ENCODE measurements at regions not wholly inside any gene's neighbourhood (a gene's known extent, or its start where the extent isn't known, plus 50 kb on each side); places are given as distances from the start of the nearest gene placed in this dataset.

- Histone ChIP-seq H3K9ac (ENCODE audit: low read length) (peak overlapping the region; percentile 64), H2AFZ (ENCODE audit: insufficient read depth, low read depth, low read length, poor library complexity, severe bottlenecking) (peak overlapping the region; percentile 78), H3K9me3 (ENCODE audit: control extremely low read depth in 1 of 3, control insufficient read depth in 2 of 3, insufficient read depth in 1 of 3, low read length in 2 of 3) (peaks cover 4 to 33% (median 6%) of the 10 kb centered on the region in 3 donors), H3K36me3 (replicated peaks in 1 of 2; ENCODE audit: control extremely low read depth in 1 of 2, control insufficient read depth in 1 of 2, extremely low read depth in 1 of 2, insufficient read depth in 2 of 2, low read length in 1 of 2) (no peaks in the 10 kb centered on the region), H4K20me1 (ENCODE audit: control insufficient read depth, insufficient read depth, low read length, poor library complexity, severe bottlenecking) (no peaks in the 10 kb centered on the region), H3K27ac (ENCODE audit: low read length in 2 of 2) (no peak overlapping the region), H3K4me3 (ENCODE audit: control extremely low read depth in 1 of 5, extremely low read depth in 1 of 5, insufficient read depth in 1 of 5, low read depth in 2 of 5, low read length in 4 of 5) (peak overlapping the region; percentile 7 to 65 (median 43)), H3K27me3 (replicated peaks in 1 of 4; ENCODE audit: control extremely low read depth in 1 of 4, control insufficient read depth in 3 of 4, insufficient read depth in 4 of 4, low read length in 3 of 4) (peaks cover 3 to 68% (median 58%) of the 10 kb centered on the region in 4 experiments), H3K79me2 (ENCODE audit: control insufficient read depth, insufficient read depth, low read length) (no peaks in the 10 kb centered on the region), H3K4me1 (ENCODE audit: control insufficient read depth in 2 of 2, insufficient read depth in 2 of 2, low read length in 2 of 2) (peaks cover 18 to 20% of the 10 kb centered on the region in 2 donors), H3K4me2 (replicated peaks; ENCODE audit: low read depth, low read length, poor library complexity, severe bottlenecking) (peak overlapping the region; percentile 73)
- Mint-ChIP-seq H3K27ac (no peak overlapping the region), H3K4me3 (peak overlapping the region; percentile 88), H3K4me1 (peaks cover 23% of the 10 kb centered on the region), H3K9me3 (ENCODE audit: insufficient read depth) (peaks cover 10% of the 10 kb centered on the region), H3K27me3 (peaks cover 75% of the 10 kb centered on the region)
- POLR2A ChIA-PET = no interaction called here
- DNase-seq = peak; percentile 73
- CTCF ChIA-PET = no interaction called here
- TF ChIP-seq EZH2 (IDR thresholded peaks at IDR 0.05; ENCODE audit: borderline replicate concordance, insufficient read depth, low read depth, low read length, poor library complexity, severe bottlenecking) (no peak), CTCF (IDR thresholded peaks at IDR 0.05) (no peak)
- intact Hi-C loops (cut with micrococcal nuclease) = no loop called here
- ATAC-seq (ENCODE audit: low read depth) = peak; percentile 79
- 4% methylated on average over 36 of the region's 42 CpGs for WGBS (ENCODE audit: insufficient coverage)
These were observed 61.5 kb downstream of the GPX5 start for GRCh38 chr6:28586962-28587745.

DNA sequence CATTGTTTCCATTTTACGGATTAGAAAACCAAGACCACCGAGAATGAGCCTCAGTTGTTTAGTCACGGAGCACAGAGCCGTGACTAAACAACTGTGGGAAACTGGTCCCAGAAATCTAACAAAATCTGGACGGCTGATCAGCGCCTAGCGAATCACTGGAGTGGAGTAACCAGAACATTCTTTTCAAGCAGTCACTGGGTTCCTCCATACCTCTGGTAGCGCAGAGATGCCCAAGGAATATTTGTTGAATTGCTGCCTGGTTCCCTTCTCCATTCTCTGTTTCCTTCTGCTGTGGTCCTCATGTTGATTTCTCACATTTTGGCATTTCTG lies 62.0 kb downstream of the GPX5 start:
- ATAC-seq (ENCODE audit: low read depth) = no peak
- POLR2A ChIA-PET = no interaction called here
- H3K36me3 ChIP-seq (replicated peaks in 1 of 2; ENCODE audit: control extremely low read depth in 1 of 2, control insufficient read depth in 1 of 2, extremely low read depth in 1 of 2, insufficient read depth in 2 of 2, low read length in 1 of 2) = no peaks in the 10 kb centered on the region
- peak overlapping the region; percentile 88 for H3K4me3 Mint-ChIP-seq
- no peak overlapping the region for H3K27ac Mint-ChIP-seq
- H3K9me3 ChIP-seq (ENCODE audit: control extremely low read depth in 1 of 3, control insufficient read depth in 2 of 3, insufficient read depth in 1 of 3, low read length in 2 of 3) = peaks cover 4 to 33% (median 6%) of the 10 kb centered on the region in 3 donors
- H3K27ac ChIP-seq (ENCODE audit: low read length in 2 of 2) = no peak overlapping the region
- H3K27me3 Mint-ChIP-seq = peaks cover 75% of the 10 kb centered on the region
- TF ChIP-seq EZH2 (IDR thresholded peaks at IDR 0.05; ENCODE audit: borderline replicate concordance, insufficient read depth, low read depth, low read length, poor library complexity, severe bottlenecking) = no peak
- no peak for TF ChIP-seq CTCF (IDR thresholded peaks at IDR 0.05)
- DNase-seq = no peak
- intact Hi-C loops (cut with micrococcal nuclease) = no loop called here
- peak overlapping the region in 4 of 5 experiments; percentile 42 to 65 (median 46) for H3K4me3 ChIP-seq (ENCODE audit: control extremely low read depth in 1 of 5, extremely low read depth in 1 of 5, insufficient read depth in 1 of 5, low read depth in 2 of 5, low read length in 4 of 5)
- H3K4me2 ChIP-seq (replicated peaks; ENCODE audit: low read depth, low read length, poor library complexity, severe bottlenecking) = peak overlapping the region; percentile 73
- peaks cover 23% of the 10 kb centered on the region for H3K4me1 Mint-ChIP-seq
- H3K9ac ChIP-seq (ENCODE audit: low read length) = peak overlapping the region; percentile 64
- H3K27me3 ChIP-seq (replicated peaks in 1 of 4; ENCODE audit: control extremely low read depth in 1 of 4, control insufficient read depth in 3 of 4, insufficient read depth in 4 of 4, low read length in 3 of 4) = peaks cover 3 to 71% (median 58%) of the 10 kb centered on the region in 4 experiments
- WGBS (ENCODE audit: insufficient coverage) = 9% methylated on average over 7 of the region's 8 CpGs
- CTCF ChIA-PET = no interaction called here
- no peaks in the 10 kb centered on the region for H4K20me1 ChIP-seq (ENCODE audit: control insufficient read depth, insufficient read depth, low read length, poor library complexity, severe bottlenecking)
- peak overlapping the region; percentile 78 for H2AFZ ChIP-seq (ENCODE audit: insufficient read depth, low read depth, low read length, poor library complexity, severe bottlenecking)
- no peaks in the 10 kb centered on the region for H3K79me2 ChIP-seq (ENCODE audit: control insufficient read depth, insufficient read depth, low read length)
- H3K9me3 Mint-ChIP-seq (ENCODE audit: insufficient read depth) = peaks cover 10% of the 10 kb centered on the region
- peaks cover 18 to 20% of the 10 kb centered on the region in 2 donors for H3K4me1 ChIP-seq (ENCODE audit: control insufficient read depth in 2 of 2, insufficient read depth in 2 of 2, low read length in 2 of 2)

Data from B cell (primary cell).